Body of pancreas (tissue), 4 donors: ENCODE measurements at regions not wholly inside any gene's neighbourhood (a gene's known extent, or its start where the extent isn't known, plus 50 kb on each side); places are given as distances from the start of the nearest gene placed in this dataset.
"Not testable (repeated sequence)": the region's sequence is repeated elsewhere in the genome, so short reads cannot be mapped to it uniquely, and the experiment has no call there.

ENCODE experiments used
- ATAC-seq: fragments of 150-250 bp; one replicate; pipeline ENCODE4 v1.9.1; 2016
- DNase-seq, 4 donors: peaks; one replicate each; pipeline ENCODE4 v3.0.0-alpha.2; 2019
- H3K27ac ChIP-seq, 4 donors: fragments of 200-600 bp; sonication (generic); 1 replicate in 3 of 4; 2 replicates in 1 of 4; pipeline versions ENCODE4 v1.5.1 to v1.6.1; 2016 to 2019; ENCODE audit warnings: mild to moderate bottlenecking in 1 of 4, mixed read lengths in 1 of 4, moderate library complexity in 1 of 4
- H3K27me3 ChIP-seq, 2 donors: fragments of 200-600 bp; sonication (generic); one replicate each; pipeline ENCODE4 v1.6.0; 2016; ENCODE audit warnings: mild to moderate bottlenecking in 1 of 2
- H3K36me3 ChIP-seq, 2 donors: fragments of 200-600 bp; sonication (generic); replicated peaks in 1 of 2; 2 replicates each; pipeline ENCODE4 v1.5.1; 2016; ENCODE audit warnings: low read depth in 2 of 2; ENCODE audit not compliant: insufficient read depth in 1 of 2
- H3K4me1 ChIP-seq: fragments of 200-600 bp; sonication (generic); one replicate; pipeline ENCODE4 v1.6.0; 2016
- H3K4me3 ChIP-seq, 2 donors: fragments of 200-600 bp; sonication (generic); 1 replicate in 1 of 2; 2 replicates in 1 of 2; pipeline ENCODE4 v1.5.1; 2016 to 2019
- H3K9me3 ChIP-seq, 3 donors: fragments of 200-600 bp; sonication (generic); 1 replicate in 2 of 3; 2 replicates in 1 of 3; pipeline ENCODE4 v1.5.1; 2016
- POLR2A ChIP-seq, 3 donors: fragments of 450-650 bp; IDR thresholded peaks; one replicate each; pipeline ENCODE4 v1.6.1; 2016; ENCODE audit warnings: antibody characterized with exemption in 3 of 3, mild to moderate bottlenecking in 2 of 3
- WGBS, 2 donors: methylation state at CpG; one replicate each; pipeline ENCODE4 v1.1.5; 2017; 5-methylcytosine and 5-hydroxymethylcytosine counted together
- intact Hi-C: fragments of 100-400 bp; cut with DNase I; formaldehyde crosslinking; loops from one replicate; pipeline ENCODE4 v1.15.1; 2023
- TF ChIP-seq, protein P1 (sequence below), 7 experiments: fragments of 450-650 bp in 4 of 7; fragments of 200-600 bp in 3 of 7; sonication (generic) in 3 of 7; IDR thresholded peaks; one replicate each; pipeline ENCODE4 v1.5.1; 2016 to 2019; ENCODE audit warnings: antibody characterized with exemption in 7 of 7

DNA sequence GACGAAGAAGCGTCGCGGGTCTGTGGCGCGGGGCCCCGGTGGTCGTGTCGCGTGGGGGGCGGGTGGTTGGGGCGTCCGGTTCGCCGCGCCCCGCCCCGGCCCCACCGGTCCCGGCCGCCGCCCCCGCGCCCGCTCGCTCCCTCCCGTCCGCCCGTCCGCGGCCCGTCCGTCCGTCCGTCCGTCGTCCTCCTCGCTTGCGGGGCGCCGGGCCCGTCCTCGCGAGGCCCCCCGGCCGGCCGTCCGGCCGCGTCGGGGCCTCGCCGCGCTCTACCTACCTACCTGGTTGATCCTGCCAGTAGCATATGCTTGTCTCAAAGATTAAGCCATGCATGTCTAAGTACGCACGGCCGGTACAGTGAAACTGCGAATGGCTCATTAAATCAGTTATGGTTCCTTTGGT lies 1533.5 kb upstream of the TPTE start:
- H3K4me1 ChIP-seq, H3K36me3 ChIP-seq, H3K9me3 ChIP-seq, ATAC-seq, DNase-seq, intact Hi-C loops, H3K27me3 ChIP-seq, H3K27ac ChIP-seq, H3K4me3 ChIP-seq: not testable (repeated sequence)
- WGBS, 2 donors = 42 to 60% methylated on average over 26 to 28 of the region's 58 CpGs

DNA sequence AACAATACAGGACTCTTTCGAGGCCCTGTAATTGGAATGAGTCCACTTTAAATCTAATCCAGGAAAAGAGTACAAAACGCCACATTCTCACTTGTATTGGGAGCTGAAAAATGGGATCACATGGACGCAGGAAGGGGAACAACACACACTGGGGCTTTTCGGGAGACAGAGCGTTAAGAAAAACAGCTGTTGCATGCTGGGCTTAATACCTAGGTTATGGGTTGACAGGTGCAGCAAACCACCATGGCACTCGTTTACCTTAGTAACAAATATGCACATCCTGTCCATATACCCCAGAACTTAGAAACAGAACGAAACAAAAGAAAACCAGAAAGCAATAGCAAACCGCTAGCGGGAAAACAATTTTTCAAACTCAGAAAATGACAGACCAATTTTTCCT lies 1532.7 kb upstream of the TPTE start:
- Histone ChIP-seq H3K27me3 (peaks cover 0 to 5% of the 10 kb centered on the region in 2 donors), H3K9me3 (no peaks in the 10 kb centered on the region), H3K4me1 (no peaks in the 10 kb centered on the region), H3K27ac (no peak overlapping the region), H3K36me3 (no peaks in the 10 kb centered on the region), H3K4me3 (no peak overlapping the region)
- DNase-seq (no peak), ATAC-seq (no peak)
- TF ChIP-seq, protein P1, sequence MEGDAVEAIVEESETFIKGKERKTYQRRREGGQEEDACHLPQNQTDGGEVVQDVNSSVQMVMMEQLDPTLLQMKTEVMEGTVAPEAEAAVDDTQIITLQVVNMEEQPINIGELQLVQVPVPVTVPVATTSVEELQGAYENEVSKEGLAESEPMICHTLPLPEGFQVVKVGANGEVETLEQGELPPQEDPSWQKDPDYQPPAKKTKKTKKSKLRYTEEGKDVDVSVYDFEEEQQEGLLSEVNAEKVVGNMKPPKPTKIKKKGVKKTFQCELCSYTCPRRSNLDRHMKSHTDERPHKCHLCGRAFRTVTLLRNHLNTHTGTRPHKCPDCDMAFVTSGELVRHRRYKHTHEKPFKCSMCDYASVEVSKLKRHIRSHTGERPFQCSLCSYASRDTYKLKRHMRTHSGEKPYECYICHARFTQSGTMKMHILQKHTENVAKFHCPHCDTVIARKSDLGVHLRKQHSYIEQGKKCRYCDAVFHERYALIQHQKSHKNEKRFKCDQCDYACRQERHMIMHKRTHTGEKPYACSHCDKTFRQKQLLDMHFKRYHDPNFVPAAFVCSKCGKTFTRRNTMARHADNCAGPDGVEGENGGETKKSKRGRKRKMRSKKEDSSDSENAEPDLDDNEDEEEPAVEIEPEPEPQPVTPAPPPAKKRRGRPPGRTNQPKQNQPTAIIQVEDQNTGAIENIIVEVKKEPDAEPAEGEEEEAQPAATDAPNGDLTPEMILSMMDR (IDR thresholded peaks at IDR 0.05) = no peak
- no peak for TF ChIP-seq POLR2A (IDR thresholded peaks at IDR 0.05)
- intact Hi-C loops = no loop called here
- WGBS, 2 donors = 44 to 57% methylated on average over 9 of the region's 9 CpGs

DNA sequence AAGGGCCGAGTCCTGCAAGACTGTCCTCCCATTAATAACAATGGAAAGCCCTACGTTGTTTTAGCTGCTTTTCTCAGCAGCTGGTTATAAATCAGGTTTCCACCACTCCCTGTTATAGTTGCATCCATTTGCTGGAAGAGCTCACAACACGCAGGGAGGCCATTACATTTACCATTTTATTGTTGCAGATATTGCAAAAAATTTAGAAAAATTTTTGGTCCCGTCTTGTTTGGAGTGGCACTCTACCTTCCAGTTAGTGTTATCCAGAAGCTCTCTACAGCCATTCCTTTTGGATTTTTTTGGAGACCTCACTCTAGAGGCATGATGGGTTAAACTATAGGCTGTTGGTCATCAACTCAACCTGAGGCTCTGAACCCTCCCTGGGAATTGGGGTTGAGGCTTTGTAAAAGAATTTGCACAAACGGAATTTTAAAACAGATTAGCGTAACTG lies 1532.1 kb upstream of the TPTE start:
- Histone ChIP-seq H3K9me3 (no peaks in the 10 kb centered on the region), H3K36me3 (no peaks in the 10 kb centered on the region), H3K4me1 (no peaks in the 10 kb centered on the region), H3K27me3 (peaks cover 0 to 5% of the 10 kb centered on the region in 2 donors), H3K4me3 (no peak overlapping the region), H3K27ac (no peak overlapping the region)
- intact Hi-C loops = no loop called here
- no peak for DNase-seq
- 25 to 27% methylated on average over 6 of the region's 6 CpGs for WGBS, 2 donors
- TF ChIP-seq POLR2A (IDR thresholded peaks at IDR 0.05) = no peak
- TF ChIP-seq, protein P1 (IDR thresholded peaks at IDR 0.05) = no peak
- ATAC-seq = peak; percentile 33

- peaks cover 0 to 5% of the 10 kb centered on the region in 2 donors for H3K27me3 ChIP-seq
- DNase-seq (no peak), ATAC-seq (no peak)
- no peaks in the 10 kb centered on the region for H3K36me3 ChIP-seq
- H3K27ac ChIP-seq = no peak overlapping the region
- no peaks in the 10 kb centered on the region for H3K9me3 ChIP-seq
- no peaks in the 10 kb centered on the region for H3K4me1 ChIP-seq
- intact Hi-C loops = no loop called here
- TF ChIP-seq POLR2A (IDR thresholded peaks at IDR 0.05) = no peak
- no peak overlapping the region for H3K4me3 ChIP-seq
- 40 to 43% methylated on average over 16 of the region's 16 CpGs for WGBS, 2 donors
Measured at GRCh38 chr21:8989721-8990325, 1531.6 kb upstream of the TPTE start.

DNA sequence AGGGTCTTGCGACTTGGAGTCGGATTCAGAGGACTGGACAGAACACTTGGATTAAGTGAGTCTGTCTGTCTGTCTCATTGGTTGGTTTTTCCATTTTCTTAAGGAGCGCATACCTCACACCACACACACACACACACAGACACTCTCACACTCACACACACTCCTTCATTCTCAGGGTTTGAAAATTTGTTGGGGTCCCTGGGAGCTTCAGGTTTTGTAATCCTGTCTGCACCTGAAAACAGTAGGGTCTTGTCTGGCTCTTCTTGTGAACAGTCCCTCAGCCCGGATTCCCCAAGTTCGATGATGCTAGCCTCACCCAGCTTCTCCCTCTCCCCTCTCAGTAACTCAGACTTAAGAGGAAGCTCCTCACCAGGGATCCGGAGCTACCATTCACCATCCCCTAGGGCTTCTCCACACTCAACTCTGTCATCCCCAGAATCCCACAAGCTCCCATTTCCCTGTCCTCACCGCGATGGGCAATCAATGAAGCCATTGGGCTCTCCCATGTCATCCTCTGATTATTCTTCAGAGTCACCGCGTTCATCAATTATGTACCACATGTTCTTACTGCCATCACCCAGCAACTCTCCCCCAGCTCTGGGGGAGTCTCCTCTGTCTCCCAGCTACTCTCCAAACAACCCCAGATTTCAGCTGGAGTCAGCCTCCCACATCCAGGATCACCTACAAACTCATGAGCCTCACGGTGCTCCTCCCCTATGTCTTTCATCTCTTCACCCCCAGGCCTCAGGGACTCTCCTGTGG lies 1530.9 kb upstream of the TPTE start:
- no peaks in the 10 kb centered on the region for H3K36me3 ChIP-seq
- no peaks in the 10 kb centered on the region for H3K4me1 ChIP-seq
- no peaks in the 10 kb centered on the region for H3K9me3 ChIP-seq
- no peak for TF ChIP-seq POLR2A (IDR thresholded peaks at IDR 0.05)
- TF ChIP-seq, protein P1 (IDR thresholded peaks at IDR 0.05) = no peak
- H3K4me3 ChIP-seq = no peak overlapping the region
- ATAC-seq (no peak), DNase-seq (no peak)
- peaks cover 0 to 5% of the 10 kb centered on the region in 2 donors for H3K27me3 ChIP-seq
- 36 to 37% methylated on average over 11 of the region's 11 CpGs for WGBS, 2 donors
- intact Hi-C loops = no loop called here
- H3K27ac ChIP-seq = no peak overlapping the region
